H1 (cell line): ENCODE measurements at regions not wholly inside any gene's neighbourhood (a gene's known extent, or its start where the extent isn't known, plus 50 kb on each side); places are given as distances from the start of the nearest gene placed in this dataset.

ENCODE experiments used
- HDAC2 ChIP-seq, 2 experiments: fragments of 300-600 bp in 1 of 2; sonication (generic) in 1 of 2; IDR thresholded peaks; 2 replicates each; pipeline ENCODE4 v1.6.1; 2011 to 2012; ENCODE audit warnings: low read depth in 2 of 2, low read length in 2 of 2, mild to moderate bottlenecking in 2 of 2, moderate library complexity in 2 of 2, borderline replicate concordance in 1 of 2, inconsistent platforms in 1 of 2
- KDM5A ChIP-seq: fragments of 200-600 bp; IDR thresholded peaks from 2 replicates; pipeline ENCODE4 v1.7.1; 2012; ENCODE audit warnings: mild to moderate bottlenecking, low read length, inconsistent platforms, mixed read lengths

DNA sequence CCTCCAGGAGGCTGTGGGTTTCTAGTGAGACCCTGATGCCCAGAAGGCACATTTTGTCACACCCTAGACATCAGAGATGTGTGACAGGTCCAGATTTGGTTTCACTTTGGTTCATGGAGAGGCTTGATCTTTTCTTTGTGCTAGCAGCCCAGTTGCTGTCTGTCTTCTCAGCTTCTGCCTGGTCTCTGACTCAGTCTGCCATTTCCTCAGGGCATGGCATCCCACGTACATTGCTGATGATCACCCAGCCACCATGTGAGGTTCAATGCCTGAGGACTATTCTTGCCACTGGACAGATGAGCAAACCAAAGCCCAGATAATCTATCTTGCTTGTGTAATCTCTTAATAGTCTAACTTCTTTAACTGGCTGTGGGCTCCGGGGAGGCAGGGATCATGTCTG is 144.9 kb upstream of the MRPS22 start (continued):
- TF ChIP-seq KDM5A (no peak), HDAC2 (IDR thresholded peaks at IDR 0.05; ENCODE audit: borderline replicate concordance in 1 of 2, low read depth in 2 of 2, low read length in 2 of 2) (no peak)
- TF ChIP-seq, all 59 proteins: peak for 0
